Fibroblast of the aortic adventitia (primary cell): ENCODE measurements at regions not wholly inside any gene's neighbourhood (a gene's known extent, or its start where the extent isn't known, plus 50 kb on each side); places are given as distances from the start of the nearest gene placed in this dataset.
"Not testable (repeated sequence)": the region's sequence is repeated elsewhere in the genome, so short reads cannot be mapped to it uniquely, and the experiment has no call there.

Source experiments
- DNase-seq: peaks from one replicate; pipeline ENCODE4 v3.0.0-alpha.2; 2010; ENCODE audit warnings: low read depth
- H3K4me3 ChIP-seq: 2 replicates; pipeline ENCODE4 v1.5.1; 2011; ENCODE audit warnings: low read depth, mild to moderate bottlenecking, control low read depth, low read length, moderate library complexity
- TF ChIP-seq, protein P1 (sequence below): IDR thresholded peaks from 2 replicates; pipeline ENCODE4 v1.5.1; 2011; ENCODE audit warnings: mild to moderate bottlenecking, low read length, control low read depth, inconsistent platforms; ENCODE audit not compliant: insufficient read depth

DNA sequence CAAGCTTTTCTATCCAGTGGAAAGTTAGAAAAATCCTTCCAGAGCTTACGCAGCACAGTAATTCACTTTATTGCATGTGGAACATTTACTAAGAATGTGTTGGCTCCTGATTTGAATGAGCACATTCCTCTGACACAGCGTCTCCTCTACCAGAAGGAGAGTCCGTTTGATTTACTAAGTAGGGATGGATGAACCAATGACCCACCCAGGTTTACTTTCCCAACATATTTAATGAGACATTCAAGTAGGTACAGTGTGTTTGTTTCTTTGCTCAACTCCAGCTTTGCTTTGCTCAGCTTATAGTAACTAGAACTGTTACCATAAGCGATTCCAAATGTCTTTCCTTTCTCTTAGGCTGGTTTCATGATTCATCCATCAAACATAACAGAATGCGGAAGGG is 161.7 kb downstream of the SMARCA1 start:
- DNase-seq = no peak

DNA sequence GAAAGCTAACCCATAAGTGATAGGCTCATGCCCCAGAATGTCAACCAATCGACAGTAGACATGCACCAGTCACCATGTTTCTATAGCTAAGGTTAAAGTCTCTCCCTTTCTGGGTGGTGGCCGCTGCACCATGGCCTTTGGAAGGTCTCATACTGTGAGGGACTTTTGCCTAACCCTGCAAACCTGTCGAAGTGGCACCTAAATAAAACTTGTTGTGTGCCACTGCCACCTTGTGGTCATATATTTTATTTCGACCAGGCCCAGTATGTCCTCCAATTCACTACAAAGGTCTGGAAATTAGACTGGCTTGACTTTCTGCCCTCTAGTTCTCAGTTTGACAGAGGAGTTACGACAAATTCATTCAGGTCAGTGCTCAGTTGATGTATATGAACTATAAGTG is 163.1 kb downstream of the SMARCA1 start:
- TF ChIP-seq, protein P1, sequence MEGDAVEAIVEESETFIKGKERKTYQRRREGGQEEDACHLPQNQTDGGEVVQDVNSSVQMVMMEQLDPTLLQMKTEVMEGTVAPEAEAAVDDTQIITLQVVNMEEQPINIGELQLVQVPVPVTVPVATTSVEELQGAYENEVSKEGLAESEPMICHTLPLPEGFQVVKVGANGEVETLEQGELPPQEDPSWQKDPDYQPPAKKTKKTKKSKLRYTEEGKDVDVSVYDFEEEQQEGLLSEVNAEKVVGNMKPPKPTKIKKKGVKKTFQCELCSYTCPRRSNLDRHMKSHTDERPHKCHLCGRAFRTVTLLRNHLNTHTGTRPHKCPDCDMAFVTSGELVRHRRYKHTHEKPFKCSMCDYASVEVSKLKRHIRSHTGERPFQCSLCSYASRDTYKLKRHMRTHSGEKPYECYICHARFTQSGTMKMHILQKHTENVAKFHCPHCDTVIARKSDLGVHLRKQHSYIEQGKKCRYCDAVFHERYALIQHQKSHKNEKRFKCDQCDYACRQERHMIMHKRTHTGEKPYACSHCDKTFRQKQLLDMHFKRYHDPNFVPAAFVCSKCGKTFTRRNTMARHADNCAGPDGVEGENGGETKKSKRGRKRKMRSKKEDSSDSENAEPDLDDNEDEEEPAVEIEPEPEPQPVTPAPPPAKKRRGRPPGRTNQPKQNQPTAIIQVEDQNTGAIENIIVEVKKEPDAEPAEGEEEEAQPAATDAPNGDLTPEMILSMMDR = peak; percentile 53
- peak; percentile 46 for DNase-seq
- H3K4me3 ChIP-seq = no peak overlapping the region

More for the DNA sequence above, 161.7 kb downstream of the SMARCA1 start:
- no peak overlapping the region for H3K4me3 ChIP-seq
- TF ChIP-seq, protein P1 = no peak

DNA sequence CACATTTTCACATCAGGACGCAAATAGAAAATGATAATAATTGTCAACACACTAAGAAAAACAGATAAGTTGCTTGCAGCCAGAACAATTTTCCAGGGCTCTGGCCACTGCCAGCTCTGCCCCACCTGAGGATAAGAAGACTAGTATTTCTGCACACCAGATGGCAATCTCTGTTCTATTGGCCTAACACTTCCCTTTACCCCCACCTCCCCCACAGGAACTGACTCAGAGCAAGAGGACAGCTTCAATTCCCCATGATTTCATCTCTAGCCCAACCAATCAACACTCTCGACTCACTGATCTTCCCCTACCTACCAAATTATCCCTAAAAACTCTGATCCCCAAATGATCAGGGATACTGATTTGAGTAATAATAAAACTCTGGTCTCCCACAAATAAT is 164.0 kb downstream of the SMARCA1 start:
- TF ChIP-seq, protein P1 = no peak
- H3K4me3 ChIP-seq = no peak overlapping the region
- DNase-seq = no peak

DNA sequence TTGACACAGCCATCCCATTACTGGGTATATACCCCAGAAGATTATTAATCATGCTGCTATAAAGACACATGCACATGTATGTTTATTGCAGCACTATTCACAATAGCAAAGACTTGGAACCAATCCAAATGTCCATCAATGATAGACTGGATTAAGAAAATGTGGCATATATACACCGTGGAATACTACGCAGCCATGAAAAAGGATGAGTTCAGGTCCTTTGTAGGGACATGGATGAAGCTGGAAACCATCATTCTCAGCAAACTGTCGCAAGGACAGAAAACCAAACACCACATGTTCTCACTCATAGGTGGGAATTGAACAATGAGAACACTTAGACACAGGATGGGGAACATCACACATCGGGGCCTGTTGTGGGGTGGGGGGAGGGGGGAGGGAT is 165.9 kb downstream of the SMARCA1 start:
- DNase-seq, H3K4me3 ChIP-seq: not testable (repeated sequence)

DNA sequence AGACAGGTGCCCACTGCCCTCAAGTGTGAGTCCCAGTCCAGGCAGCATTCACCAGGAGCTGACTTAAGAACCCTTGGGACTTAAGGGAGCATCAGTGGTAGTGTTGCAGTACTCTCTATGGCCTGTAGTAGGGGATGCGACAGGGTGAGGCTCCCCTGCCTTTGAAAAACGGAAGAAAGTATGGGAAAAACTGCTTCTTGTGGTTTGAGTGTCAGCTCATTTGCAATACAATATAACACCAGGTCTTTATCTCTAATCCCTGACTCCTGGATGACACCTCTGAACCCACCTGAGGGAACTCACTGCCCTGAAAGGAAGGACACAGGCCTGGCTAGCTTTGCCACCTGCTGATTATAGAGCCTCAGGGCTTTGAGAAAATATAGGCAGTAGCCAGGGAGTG is 176.0 kb downstream of the SMARCA1 start:
- H3K4me3 ChIP-seq = no peak overlapping the region
- DNase-seq = no peak
- TF ChIP-seq, protein P1 = no peak

DNA sequence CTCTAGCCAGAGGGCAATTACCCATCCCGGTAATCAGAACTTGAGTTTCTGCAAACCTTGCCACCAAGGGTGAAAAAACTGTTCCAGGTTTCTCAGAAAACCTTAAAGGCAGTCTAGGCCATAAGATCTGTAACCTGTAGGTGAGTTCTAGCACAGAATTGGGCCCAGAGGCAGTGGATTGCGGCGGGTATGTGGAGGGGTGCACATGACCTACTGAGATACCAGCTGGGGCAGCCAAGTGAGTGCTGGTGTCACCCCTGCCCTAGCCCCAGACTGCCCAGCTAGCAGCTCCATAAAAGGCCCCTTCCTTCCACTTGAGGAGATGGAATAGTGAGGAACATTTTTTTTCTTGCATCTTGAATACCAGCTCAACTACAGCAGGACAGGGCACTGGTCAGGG is 176.7 kb downstream of the SMARCA1 start:
- no peak overlapping the region for H3K4me3 ChIP-seq
- DNase-seq = no peak
- TF ChIP-seq, protein P1 = no peak

DNA sequence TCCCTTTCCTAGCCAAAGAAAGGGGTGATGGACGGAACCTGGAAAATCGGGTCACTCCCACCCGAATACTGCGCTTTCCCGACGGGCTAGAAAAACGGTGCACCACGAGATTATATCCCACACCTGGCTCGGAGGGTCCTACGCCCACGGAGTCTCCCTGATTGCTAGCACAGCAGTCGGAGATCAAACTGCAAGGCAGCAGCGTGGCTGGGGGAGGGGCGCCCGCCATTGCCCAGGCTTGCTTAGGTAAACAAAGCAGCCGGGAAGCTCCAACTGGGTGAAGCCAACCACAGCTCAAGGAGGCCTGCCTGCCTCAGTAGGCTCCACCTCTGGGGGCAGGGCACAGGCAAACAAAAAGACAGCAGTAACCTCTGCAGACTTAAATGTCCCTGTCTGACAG is 186.0 kb downstream of the SMARCA1 start:
- H3K4me3 ChIP-seq, DNase-seq: not testable (repeated sequence)

DNA sequence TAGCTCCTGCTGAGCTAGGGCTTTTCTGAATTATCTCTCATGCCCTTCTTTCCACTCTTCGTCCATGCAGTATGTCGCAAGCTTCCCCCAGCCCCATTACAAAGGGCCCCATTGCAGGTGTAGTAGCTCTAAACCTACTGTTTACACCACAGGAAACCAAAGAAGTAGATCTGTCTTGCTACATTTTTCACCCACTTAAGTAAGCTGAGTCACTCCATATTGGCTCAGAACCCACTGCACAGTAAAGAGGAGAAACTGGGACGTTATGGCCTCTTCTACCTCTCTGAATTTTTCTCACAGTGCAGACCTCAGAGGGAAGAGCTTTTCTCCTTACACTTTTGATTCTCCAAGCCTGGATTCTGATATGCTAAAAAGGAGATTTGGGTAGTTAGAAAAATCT is 200.2 kb downstream of the SMARCA1 start:
- TF ChIP-seq, protein P1 = no peak
- no peak for DNase-seq
- no peak overlapping the region for H3K4me3 ChIP-seq
